ENCODE measurements at regions not wholly inside any gene's neighbourhood (a gene's known extent, or its start where the extent isn't known, plus 50 kb on each side); places are given as distances from the start of the nearest gene placed in this dataset.
"Not testable (repeated sequence)": the region's sequence is repeated elsewhere in the genome, so short reads cannot be mapped to it uniquely, and the experiment has no call there.

DNA sequence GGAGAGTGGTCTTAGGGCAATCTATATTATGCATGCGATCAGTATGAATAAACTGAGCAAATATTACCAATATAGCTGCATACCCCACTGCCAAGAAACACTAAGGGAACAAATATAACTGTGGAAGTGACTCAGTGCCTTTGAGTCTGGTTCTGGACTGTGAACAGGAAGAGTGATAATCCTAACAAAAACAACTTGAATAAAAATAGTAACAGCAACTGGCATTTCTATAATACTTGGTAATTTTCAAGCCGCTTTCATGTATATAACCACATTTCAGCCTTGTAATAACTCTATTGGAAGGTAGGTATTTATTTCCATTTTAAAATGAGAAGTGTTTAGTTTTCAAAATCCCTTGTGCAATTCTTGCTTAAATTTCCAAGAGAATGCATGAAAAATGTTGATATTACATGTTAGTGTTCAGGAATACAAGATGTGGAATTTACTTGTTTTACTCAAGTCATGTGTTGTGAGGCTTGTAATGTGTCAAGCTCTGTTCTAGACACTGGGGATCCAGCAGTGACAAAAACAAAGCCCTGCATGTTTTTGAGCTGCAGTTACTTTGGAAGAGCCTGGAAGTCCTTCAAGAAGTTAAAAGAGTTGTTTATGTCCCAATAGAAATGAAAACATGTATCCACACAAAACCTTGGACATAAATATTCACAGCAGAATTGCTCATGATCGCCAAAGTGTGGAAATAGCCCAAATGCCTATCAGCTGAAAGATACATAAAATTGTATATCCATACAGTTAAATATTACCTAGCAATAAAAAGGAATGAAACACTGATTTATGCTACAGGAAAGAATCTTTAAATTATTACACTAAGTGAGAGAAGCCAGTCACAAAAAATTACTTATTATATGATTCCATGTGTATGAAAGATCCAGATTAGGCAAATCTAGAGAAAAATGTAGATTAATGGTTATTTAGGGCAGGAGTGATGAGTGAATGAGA, 338.1 kb upstream of the TMEM132C start:
- DNase-seq (ENCODE audit: low read depth): no peak

DNA sequence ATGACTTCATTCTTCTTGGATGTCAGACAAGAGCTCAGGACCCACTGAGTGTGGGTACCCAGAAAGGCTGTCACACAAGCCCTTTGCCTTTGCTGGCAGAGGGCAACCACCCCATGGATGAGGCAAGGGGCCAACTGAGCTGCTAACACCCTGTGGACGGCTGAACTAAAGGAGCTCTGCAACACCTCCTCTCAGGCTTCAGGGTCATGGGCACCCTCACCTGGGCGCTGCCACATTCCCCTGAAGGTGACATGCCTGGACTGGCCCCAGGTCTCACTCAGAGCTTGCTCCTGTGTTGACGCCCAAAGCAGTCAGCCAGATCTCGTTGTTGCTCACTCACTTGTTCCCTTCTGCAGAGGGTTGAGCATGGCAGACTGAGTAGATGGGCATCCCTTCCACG, 336.8 kb upstream of the TMEM132C start:
- no peak for DNase-seq (ENCODE audit: low read depth)

DNA sequence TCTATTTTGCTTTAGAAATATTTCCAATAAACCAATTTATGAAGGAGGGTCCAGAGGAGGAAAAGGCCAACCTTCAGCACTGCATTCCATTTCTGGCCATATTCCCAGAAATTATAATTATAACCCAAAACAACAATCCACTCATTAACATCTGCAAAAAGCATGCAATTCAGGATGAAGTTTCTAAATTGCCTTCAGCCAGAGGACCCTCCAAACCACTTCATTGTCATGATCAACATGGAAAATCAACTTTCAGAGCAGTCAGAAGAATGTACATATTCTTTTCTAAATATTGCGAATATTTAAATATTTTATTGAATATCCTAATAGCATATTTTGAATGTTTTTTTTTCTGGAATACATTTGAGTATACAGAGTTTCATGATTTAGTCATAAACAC, 332.6 kb upstream of the TMEM132C start:
- no peak for DNase-seq (ENCODE audit: low read depth)

DNA sequence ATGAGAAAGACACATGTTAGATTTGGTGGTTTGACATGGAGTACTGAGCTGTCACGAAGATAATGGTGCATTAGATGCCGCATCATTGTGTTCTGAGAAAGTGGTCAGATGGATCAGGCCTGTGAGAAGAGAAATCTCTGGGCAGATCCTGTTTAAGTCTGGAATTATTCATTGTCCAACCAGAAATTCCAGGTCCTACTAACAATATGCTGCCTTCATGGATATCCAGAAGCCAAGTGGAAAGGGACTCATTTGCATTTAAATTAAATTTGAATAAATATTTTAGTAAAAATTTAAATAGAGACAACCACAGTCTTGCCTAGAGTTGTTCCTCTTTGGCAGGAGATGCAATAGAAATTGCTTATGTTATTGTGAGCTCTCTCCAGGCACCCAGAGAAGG, 330.5 kb upstream of the TMEM132C start:
- DNase-seq (ENCODE audit: low read depth): no peak

DNA sequence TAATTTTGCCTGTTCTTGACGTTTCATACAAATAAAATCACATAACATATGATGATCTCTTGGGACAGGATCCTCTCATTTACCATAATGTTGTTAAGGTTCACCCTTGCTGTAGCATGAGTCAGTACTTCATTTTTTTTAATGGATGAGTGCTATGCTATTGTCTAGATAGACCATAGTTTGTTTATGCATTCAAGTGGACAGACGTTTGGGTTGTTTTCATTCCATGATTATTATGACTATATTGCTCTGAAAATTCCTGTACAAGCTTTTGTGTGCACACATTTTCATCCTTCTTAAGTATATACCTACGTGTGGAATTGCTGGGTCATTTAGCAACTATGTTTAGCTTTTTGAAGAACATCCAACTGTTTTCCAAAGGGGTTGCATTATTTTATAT, 325.6 kb upstream of the TMEM132C start:
- DNase-seq (ENCODE audit: low read depth): no peak

DNA sequence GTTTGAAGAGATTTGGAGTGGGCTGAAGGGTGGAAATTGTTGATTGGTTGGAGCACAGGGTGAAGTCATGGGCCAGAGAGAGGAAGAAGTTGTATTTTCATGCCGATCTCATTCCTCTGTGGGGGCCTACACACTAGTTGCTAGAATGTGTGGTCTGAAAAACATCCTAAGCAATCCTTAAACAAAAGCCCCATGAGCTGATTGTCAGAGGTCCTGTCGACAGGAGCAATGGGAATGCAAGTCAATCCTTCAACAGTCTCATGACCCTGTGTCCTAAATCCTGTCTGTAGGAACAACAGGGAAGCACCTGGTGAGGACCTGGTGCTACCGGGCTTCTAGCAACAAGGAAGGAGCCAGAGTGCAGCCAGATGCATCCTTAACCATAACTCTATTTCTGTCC, 324.0 kb upstream of the TMEM132C start:
- no peak for DNase-seq (ENCODE audit: low read depth)

DNA sequence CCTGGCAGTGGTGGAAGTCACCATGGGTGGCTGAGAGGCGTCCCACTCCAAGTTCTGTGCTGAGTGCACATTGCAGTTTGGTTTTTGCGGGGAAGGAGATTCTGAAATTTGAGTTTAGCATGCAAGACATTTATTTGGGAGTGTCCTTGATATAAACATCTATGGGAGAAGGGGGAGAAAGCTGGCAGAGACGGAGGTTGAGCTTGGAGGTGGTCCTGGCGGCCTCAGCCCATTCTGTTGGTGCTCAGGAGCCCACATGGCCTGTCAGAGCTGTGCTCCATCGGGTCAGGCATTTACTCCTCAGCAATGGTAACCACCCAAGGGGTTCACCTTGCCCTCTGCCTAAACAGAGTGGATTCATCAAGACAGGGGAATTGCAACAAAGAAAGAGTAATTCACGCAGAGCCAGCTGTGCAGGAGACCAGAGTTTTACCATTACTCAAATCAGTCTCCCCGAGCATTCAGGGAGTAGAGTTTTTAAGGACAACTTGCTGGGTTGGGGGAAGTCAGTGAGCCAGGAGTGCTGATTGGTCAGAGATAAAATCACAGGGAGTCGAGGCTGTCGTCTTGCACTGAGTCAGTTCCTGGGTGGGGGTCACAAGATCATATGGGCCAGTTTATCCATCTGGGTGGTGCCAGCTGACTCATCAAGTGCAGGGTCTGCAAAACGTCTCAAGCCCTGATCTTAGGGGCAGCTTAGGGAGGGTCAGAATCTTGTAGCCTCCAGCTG, 323.3 kb upstream of the TMEM132C start:
- DNase-seq (ENCODE audit: low read depth): no peak

DNA sequence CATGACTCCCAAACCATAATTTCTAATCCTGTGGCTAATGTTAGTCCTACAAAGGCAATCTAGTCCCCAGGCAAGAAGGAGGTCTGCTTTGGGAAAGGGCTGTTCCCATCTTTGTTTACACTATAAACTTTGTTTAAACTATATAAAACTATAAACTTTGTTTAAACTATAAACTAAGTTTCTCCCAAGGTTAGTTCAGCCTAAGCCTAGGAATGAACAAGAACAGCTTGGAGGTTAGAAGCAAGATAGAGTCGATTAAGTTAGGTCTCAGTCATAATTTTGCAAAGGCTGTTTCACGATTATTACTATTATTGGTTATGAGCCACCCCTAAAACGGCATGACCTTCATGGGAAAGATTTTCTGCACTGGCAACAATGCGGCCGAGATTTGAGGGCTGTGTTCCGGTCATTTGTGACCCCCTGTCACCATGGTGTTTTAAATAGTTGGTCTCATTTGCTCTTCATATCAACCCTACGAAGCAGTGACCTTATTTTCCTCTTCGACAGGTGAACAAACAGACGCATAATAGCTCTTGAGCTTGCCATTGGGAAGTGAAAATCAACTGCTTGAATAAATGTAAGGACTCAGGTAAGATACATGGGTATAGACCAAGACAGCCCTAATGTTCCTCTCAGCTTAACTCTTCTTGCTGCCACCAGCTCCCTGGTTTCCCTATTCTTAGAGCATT, 322.6 kb upstream of the TMEM132C start:
- DNase-seq (ENCODE audit: low read depth): no peak

DNA sequence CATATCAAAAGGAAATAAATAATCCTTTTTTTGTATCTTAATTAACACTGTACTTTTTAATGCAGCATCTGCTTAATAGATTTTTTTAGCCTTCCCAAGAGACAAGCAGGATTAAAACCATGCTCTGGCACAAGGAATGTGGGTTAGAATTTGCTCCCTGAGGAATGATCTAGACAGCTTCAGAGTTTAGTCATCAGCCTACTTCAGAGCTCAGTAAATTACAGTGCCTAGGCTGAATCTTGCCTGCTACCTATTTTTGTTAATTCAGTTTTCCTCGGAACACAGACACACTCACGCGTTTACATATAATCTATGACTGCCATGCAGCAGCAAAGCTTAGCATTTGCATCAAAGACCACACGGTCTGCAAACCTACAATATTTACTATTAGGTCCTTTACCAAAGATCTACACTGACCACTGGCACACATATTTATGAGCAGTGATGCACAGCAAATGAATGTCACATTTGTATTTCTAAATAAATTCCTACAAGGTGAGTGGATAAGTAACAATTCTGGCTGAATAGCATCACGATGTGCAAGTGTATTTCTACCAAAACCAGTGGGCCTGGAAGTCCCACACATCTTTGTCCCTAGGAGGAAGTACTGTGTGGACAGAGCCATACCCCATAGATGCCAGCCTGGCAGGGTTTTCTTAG, 309.8 kb upstream of the TMEM132C start:
- DNase-seq (ENCODE audit: low read depth): no peak

DNA sequence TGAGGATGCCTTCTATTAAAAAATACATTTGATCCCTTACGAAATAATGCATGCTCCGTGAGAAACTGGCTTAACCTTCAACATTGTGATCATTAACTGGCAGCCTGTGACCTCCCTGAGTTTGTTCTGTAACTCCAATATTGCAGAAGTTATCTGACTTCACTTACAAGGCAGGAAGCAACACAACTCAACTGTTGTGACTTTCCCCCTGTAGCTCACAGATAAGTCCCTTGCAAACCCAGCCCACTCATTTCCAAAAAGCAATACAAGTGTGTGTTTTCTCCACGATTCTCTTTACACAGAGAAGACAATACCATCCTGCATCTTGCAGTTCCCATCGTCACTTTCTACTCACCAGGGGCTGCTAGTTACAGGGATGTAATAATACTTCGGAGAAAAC, 304.7 kb upstream of the TMEM132C start:
- DNase-seq (ENCODE audit: low read depth): no peak

DNA sequence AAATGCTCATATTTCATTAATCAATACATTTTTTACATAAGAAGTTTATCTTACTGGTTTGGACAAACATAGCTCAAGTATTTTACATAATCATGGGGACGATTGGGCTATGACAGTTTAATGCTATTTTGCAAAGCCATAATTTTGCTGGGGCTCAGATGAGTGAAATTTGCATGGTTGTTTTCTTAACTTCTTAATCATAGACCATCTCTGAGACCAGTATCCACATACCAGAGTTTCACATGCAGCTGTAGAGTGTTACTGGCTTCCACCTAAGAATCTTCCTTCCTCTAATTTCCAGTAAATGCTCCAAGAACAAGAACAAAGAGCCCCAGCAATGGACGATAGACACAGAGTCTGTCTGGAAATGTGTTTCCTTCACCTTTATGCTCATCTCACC, 303.0 kb upstream of the TMEM132C start:
- DNase-seq (ENCODE audit: low read depth): no peak

DNA sequence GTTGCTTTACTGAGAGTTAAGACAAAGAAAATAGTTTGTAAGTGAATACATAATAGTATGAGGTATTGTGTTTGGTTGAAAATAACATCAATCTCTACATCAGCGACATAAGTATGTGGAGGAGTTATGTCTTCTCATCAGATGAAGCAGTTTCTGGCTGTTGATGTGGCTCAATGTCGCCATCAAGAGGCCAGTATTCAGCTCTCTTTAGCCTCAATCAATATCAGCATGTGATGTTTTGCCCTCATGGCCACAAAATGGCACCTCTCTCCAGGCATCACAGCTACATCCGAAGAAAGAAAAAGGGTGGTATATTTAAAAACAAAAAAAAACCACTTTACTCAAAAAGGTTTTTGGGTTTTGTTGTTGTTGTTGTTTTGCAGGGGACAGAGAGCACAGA, 302.3 kb upstream of the TMEM132C start:
- no peak for DNase-seq (ENCODE audit: low read depth)

DNA sequence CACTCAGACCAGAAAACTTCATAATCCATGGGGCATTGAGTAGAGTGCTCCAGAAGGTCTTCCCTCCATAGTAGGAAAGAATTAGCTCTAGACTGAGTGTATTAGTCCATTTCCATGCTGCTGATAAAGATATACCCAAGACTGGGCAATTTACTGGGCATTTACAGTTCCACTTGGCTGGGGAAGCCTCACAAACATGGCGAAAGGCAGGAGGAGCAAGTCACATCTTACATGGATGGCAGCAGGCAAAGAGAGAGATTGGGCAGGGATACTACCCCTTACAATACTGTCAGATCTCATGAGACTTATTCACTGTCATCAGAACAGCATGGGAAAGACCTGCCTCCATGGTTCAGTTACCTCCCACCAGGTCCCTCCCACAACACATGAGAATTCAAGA, 300.6 kb upstream of the TMEM132C start:
- DNase-seq (ENCODE audit: low read depth): no peak

DNA sequence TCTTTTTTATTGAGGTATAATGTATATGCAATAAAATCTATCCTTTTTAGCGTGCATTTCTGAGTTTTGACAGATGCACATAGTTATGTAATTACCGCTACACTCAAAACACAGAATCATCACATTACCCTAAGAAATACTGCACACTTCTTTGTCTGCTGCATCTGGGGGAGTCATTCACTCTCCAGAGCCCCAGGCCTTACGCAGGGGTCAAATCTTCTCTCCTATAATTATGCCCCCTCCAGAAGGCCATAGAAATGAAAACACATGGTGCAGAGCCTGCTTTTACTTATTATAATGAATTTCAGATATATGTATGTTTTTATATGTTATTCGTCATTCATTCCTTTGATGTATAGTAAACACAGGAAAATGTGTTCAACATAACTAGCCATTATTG, 296.5 kb upstream of the TMEM132C start:
- DNase-seq (ENCODE audit: low read depth): no peak

DNA sequence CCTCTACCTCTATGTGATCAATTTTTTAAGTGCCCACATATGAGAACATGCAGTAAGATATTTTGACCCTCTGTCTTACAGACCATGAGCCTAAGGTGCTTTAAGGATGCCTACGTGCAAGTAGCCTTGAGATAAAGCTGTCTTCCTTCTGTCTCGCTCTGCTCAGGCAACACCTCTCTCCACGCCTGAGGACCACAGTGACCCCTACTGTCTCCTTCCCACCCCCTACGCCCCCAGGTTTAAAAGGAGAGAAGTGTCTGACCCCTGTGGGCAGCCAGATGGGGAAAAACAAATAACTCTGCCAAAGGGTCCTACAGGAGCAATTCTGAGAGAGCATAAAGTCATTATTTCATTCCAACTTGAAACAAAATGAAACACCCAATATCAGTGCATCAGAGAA, 286.4 kb upstream of the TMEM132C start:
- no peak for DNase-seq (ENCODE audit: low read depth)

DNA sequence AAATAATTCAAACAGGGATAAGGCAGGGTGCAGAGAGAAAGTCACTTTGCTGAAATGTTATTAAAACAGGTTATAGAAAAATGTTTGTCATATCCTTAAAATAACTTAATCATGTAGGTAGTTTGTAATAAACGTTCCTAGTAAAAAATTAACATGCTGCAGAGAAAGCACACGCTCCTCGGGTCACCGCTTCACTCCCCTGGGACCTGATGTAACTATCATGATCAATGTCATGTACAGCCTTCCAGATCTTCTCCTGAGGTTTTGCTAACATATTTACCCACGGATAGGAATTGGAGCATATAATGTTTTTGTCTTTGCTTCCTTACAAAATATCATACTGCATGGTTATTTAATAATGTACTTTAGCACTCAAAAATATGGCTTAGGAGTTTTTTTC, 285.1 kb upstream of the TMEM132C start:
- no peak for DNase-seq (ENCODE audit: low read depth)

DNA sequence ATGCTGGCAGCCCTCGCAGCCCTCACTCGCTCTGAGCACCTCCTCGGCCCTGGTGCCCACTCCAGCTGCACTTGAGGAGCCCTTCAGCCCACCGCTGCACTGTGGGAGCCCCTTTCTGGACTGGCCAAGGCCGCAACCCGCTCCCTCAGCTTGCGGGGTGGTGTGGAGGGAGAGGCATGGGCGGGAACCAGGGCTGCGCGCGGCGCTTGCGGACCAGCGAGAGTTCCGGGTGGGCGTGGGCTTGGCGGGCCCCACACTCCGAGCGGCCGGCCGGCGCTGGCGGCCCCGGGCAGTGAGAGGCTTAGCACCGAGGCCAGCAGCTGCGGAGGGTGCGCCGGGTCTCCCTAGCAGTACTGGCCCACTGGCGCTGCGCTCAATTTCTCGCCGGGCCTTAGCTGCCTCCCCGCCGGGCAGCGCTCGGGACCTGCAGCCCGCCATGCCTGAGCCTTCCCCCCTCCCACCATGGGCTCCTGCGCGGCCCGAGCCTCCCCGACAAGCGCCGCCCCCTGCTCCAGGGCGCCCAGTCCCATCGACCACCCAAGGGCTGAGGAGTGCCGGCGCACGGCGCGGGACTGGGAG, 283.7 kb upstream of the TMEM132C start:
- DNase-seq (ENCODE audit: low read depth): not testable (repeated sequence)

DNA sequence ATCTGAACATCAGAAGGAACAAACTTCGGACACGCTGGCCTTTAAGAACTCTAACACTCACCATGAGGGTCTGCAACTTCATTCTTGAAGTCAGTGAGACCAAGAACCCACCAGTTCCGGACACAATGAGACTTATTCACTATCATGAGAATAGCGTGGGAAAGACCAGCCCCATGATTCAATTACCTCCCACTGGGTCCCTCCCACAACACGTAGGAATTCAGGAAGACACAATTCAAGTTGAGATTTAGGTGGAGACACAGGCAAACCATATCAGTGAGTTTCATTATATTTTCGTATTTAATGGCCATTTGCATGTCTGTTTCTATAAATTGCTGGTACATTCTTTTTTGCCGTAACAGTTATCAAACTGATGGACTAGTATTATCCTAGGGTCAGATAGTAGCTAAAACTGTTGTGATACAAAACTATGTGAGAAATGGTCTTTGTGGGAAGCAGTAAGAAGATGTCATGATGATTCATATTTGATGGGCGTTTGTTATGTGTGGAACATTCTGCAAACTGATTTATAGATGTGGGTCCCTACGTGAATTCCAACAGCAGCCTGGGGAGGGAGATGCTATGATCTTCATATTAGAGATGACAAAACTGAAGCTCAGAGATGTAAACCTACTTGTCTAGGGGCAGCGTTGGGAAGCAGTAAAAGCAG, 282.4 kb upstream of the TMEM132C start:
- DNase-seq (ENCODE audit: low read depth): no peak

DNA sequence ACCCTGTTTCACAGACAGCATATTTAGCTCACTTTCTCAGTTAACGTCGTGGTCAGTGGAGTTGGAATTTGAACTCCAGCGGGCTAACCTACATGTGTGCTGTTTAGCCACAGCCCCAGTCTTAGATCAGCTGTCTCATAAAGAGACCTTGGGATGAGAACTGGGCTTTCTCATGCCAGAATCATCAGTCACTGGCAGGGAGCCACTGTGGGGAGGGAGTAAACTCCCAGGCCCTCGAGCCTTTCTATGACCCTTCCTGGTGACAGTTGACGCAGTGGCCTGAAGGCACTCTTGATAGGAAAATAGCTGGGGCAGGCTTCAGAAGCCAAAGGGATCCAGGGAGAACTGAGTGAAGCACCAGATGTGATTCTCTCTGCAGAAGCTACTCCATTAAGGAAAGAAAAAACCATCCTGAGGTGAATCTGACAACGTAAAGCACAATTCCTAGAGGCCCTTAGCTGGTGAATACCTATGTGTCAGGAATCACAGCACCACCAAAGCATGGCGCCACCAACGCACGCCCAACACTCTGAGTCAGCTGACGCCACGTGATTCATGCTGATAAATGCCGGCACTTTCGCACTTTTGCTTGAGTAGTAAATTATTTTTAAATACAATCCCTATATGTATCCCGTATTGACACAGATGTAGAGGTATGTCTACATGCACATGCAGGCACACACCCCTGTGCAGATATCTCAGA, 279.6 kb upstream of the TMEM132C start:
- no peak for DNase-seq (ENCODE audit: low read depth)

DNA sequence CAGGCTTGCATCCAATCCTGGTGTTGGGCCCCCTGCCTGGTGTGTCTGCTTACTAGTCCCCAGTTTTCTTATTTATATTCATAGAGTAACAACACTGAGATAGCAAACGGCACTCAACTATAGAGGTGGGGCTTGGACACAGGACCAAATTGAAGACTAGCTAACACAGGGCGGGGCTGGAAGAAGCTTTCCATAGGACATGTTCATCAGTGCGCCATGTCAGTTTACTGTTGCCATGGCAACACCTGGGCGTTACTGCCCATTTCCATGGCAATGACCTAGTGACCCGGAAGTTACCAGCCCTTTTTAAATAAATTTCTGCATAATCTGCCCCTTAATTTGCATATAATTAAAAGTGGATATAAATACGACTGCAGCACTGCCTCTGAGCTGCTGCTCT, 275.5 kb upstream of the TMEM132C start:
- DNase-seq (ENCODE audit: low read depth): no peak
